22Rv1 (cell line): ENCODE measurements at regions not wholly inside any gene's neighbourhood (a gene's known extent, or its start where the extent isn't known, plus 50 kb on each side); places are given as distances from the start of the nearest gene placed in this dataset.

Experiments
- CTCF ChIP-seq: fragments of 450-650 bp; IDR thresholded peaks from 2 replicates; pipeline ENCODE4 v1.5.1; 2017; ENCODE audit warnings: mild to moderate bottlenecking
- ZFX ChIP-seq: fragments of 450-650 bp; IDR thresholded peaks from 2 replicates; pipeline ENCODE4 v1.6.1; 2017; ENCODE audit warnings: antibody characterized with exemption, borderline replicate concordance

- no peak for TF ChIP-seq CTCF
- no peak for TF ChIP-seq ZFX
These were observed 64.7 kb upstream of the SLC8A1 start for GRCh38 chr2:40516604-40517003.
